ENCODE measurements at regions not wholly inside any gene's neighbourhood (a gene's known extent, or its start where the extent isn't known, plus 50 kb on each side); places are given as distances from the start of the nearest gene placed in this dataset.

GRCh38 chr22:49423125-49423650, 404.5 kb downstream of the BRD1 start:
- peak; percentile 9 for FAIRE-seq
- DNase-seq (ENCODE audit: low spot score), result no peak

- no peak for DNase-seq (ENCODE audit: low spot score)
- no peak for FAIRE-seq
These were observed 405.0 kb downstream of the BRD1 start for GRCh38 chr22:49422701-49423100.

DNA sequence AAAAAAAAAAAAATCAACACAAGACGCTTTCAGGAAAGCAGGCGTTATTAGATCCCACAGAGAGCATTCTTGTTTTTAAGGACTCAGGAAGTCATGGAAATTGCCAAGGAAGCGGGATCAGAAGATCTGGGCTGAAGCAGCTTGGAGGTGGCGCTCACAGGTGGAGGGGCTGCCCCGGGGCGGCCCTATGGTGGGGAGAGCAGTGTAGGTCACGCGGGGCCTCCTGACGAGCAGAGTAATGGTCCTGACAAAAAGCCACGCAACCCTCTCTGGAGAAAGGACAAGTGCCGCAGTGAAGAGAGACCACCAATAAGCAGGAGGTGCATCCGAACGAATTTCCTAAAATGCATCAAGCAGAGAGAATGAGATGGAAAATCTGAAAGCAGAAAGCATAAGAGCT, 407.0 kb downstream of the BRD1 start:
- DNase-seq (ENCODE audit: low spot score) (no peak), FAIRE-seq (no peak)

DNA sequence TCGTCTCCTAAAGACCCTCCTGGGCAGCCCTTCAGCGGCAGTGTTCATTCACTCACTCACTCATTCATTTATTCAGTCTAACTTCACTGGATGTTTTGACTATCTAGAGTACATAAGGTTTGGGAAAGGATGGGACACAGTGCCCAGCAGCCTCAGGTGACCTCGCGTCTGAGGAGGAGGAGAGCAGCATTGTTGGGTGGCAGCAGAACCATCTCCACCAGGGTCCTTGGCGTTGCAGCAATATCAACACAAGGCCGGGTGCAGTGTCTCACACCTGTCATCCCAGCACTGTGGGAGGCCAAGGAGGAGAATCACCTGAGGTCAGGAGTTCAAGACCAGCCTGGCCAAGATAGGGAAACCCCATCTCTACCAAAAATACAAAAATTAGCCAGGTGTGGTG, 408.0 kb downstream of the BRD1 start:
- FAIRE-seq (no peak), DNase-seq (ENCODE audit: low spot score) (no peak)

- FAIRE-seq, result no peak
- DNase-seq (ENCODE audit: low spot score), result no peak
These were observed 408.7 kb downstream of the BRD1 start for GRCh38 chr22:49418943-49419342.

- DNase-seq (ENCODE audit: low spot score) (no peak), FAIRE-seq (no peak)
These were observed 409.3 kb downstream of the BRD1 start for GRCh38 chr22:49418341-49418894.

DNA sequence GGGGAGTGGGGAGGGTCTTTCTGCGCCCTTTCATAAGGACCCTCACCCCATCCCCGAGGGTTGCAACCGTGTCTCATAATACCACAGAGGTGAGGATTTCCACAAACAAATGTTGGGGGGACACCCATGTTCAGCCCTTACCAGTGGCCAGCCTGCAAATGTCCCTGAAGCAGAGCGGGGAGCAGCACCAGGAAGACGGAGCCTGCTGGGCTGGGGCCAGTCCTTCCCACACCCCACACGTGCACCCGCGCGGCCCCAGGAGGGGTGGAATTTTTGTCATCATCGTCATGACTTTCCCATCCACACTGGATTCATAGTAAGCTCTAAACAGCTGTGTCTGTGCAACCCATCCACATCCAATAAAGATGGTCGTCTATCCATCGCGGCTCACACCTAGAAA, 409.8 kb downstream of the BRD1 start:
- DNase-seq (ENCODE audit: low spot score) (no peak), FAIRE-seq (no peak)

DNA sequence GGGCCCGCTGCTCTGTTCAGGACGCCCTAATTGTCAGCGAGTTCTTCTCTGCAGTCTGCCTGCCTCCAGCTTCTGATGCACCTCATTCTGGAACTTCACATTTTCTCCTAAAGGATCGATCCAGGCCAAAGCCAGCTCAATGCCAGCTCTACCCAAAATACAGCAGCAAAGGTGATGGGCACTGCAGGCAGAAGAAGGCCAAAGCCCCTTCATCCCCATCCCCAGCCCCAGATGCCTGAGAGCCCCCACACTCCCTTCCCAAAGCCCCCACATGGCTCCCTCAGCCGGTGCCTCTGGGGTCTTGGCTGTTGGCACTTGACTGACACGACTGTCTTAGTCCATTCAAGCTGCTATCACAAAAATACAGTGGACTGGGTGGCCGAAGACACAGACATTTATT, 410.3 kb downstream of the BRD1 start:
- FAIRE-seq (no peak), DNase-seq (ENCODE audit: low spot score) (no peak)

DNA sequence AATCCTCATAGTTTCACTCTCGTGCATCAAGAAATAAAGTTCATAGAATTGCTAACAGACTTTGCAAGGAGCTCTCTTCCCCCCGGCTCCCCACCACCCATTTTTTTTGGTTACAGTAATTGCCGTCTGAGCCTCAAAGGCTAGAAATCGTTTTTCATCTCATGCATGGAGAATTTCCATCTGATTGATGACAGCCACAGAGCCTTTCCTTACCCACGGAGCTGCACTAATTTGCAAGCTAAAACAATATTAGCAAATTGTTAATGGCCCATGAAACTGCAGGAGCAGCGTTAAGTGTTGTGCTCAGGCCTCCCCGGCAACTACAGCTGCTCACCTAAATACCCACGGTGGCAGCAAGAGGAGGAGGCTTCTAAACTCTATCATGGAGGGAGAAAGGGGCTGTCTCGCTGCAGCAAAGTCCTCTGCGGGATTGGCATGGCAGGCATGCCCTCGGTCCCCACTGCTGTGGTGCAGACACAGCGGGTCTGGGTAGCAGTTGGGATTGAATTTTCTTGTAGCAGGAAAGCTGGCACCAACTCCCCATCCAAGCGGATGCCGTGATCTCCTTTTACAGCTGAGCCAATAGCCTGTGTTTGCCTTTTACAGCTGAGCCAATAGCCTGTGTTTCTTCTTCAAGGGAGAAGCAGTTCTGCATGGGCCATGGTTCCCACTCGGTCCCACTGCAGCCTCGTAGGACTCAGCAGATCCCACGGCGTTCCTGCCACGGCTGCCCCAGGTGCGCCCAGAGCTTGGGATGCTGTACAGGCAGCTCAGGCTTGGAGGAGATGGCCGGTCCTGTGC, 412.3 kb downstream of the BRD1 start:
- DNase-seq (ENCODE audit: low spot score), result no peak
- no peak for FAIRE-seq

DNA sequence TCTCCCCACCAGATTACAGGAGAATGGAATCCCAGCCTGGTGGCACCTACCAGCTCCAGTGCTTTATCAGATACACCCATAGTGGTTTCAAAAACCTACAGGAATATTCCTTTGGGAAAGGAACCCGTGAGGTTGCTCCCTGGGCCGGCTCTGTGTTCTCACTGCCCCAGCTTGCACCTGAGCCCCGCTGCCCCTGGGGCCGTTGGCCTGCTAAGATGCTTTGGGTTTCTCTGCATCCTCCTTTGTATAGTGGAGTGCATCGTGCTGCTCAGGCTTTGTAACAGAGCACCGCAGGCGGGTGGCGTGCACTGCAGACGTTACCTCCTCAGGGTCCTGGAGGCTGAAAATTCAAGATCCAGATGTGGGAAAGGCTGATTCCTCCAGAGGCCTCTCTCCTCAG, 414.1 kb downstream of the BRD1 start:
- DNase-seq (ENCODE audit: low spot score), result no peak

DNA sequence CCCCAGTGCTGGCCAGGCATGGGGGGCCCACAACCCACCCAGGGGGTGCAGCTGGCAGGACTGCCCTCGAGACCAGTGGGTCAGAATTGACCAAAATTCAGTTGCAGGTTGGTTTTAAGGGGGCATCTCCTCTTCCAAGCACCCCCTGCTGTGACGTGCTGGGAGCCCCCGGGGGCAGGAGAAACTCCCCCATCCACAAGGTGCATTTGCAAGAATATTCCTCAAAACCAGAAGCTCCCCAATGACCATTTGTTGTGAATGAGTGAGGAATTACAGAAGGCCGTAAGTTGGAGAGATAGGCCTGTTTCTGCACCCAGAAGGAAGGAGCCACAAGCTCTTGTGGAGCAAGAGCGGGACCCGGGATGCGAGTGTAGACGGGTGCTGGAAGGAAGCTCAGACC, 414.5 kb downstream of the BRD1 start:
- FAIRE-seq, result no peak
- DNase-seq (ENCODE audit: low spot score), result no peak

More for the DNA sequence above, 414.1 kb downstream of the BRD1 start:
- no peak for FAIRE-seq

- DNase-seq (ENCODE audit: low spot score) (no peak), FAIRE-seq (no peak)
These were observed 415.4 kb downstream of the BRD1 start for GRCh38 chr22:49412236-49412635.

- DNase-seq (ENCODE audit: low spot score) (no peak), FAIRE-seq (no peak)
These were observed 416.4 kb downstream of the BRD1 start for GRCh38 chr22:49411236-49411635.

GRCh38 chr22:49408102-49408836, 419.4 kb downstream of the BRD1 start:
- FAIRE-seq (no peak), DNase-seq (ENCODE audit: low spot score) (no peak)

- DNase-seq (ENCODE audit: low spot score) (no peak), FAIRE-seq (no peak)
These were observed 420.6 kb downstream of the BRD1 start for GRCh38 chr22:49406879-49407587.

DNA sequence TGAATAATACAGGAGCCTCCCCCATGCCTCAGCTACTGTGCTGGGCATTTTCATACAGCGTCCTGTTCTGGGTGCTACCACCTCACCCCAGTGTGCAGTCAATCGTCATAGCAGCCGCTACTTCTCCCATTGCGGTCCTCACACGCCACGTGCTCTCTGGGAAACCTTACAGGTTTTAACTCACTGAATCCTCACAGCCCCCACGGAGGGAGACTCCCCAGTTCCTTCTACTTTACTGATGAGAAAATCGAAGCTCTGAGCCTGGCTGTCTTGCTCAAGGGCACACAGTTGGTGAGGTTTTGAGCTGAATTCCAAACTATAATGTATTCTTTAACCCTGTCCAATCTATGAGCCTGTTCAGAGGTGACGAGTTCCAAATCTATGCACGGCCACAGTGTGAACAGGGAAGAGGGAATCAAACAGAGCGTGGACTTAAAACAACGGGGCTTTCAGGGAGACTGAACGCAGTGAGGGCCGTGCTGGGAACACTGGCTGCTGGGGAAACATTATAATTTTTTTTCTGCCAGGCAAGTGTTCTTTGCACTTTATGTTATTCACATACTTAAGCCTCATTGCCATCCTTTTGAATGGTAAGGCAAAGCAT, 421.5 kb downstream of the BRD1 start:
- DNase-seq (ENCODE audit: low spot score), result no peak
- no peak for FAIRE-seq

- FAIRE-seq, result no peak
- DNase-seq (ENCODE audit: low spot score), result no peak
These were observed 422.1 kb downstream of the BRD1 start for GRCh38 chr22:49405590-49405989.

GRCh38 chr22:49404576-49405241, 423.0 kb downstream of the BRD1 start:
- peak; percentile 67 for FAIRE-seq
- no peak for DNase-seq (ENCODE audit: low spot score)

DNA sequence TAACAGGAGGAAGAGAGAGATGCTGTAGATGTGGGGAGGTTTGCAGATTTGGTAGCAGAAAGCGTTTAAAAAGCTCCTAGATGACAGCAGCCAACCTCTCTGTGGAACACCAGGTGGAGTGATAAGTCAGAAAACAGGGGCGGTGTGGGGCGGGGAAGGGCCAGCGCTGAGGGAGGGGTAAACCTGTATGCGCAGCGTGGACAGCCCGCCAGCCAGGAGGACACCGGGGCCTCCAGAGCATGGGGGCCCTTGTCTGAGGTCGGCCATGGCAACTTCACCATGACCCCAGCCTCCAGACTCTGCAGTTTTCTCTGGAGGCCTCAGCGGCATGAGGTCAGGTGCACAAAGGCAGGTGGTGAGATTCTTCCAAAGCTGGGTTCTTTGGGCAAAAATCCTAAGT, 423.7 kb downstream of the BRD1 start:
- no peak for FAIRE-seq
- no peak for DNase-seq (ENCODE audit: low spot score)

GRCh38 chr22:49403102-49403501, 424.6 kb downstream of the BRD1 start:
- FAIRE-seq (no peak), DNase-seq (ENCODE audit: low spot score) (no peak)

GRCh38 chr22:49402169-49402568, 425.5 kb downstream of the BRD1 start:
- DNase-seq (ENCODE audit: low spot score) (no peak), FAIRE-seq (no peak)
